HuH-7.5 (cell line): ENCODE measurements at regions not wholly inside any gene's neighbourhood (a gene's known extent, or its start where the extent isn't known, plus 50 kb on each side); places are given as distances from the start of the nearest gene placed in this dataset.
"Not testable (repeated sequence)": the region's sequence is repeated elsewhere in the genome, so short reads cannot be mapped to it uniquely, and the experiment has no call there.

ENCODE experiments used
- DNase-seq: peaks from one replicate; pipeline ENCODE4 v3.0.0; 2011; ENCODE audit warnings: low spot score

- DNase-seq: no peak
Measured at GRCh38 chr5:110923971-110924370, 147.5 kb upstream of the TSLP start.

- DNase-seq: no peak
Measured at GRCh38 chr5:110925398-110925797, 146.1 kb upstream of the TSLP start.

- no peak for DNase-seq
Measured at GRCh38 chr5:110925916-110926315, 145.6 kb upstream of the TSLP start.

- no peak for DNase-seq
Measured at GRCh38 chr5:110932755-110933488, 138.6 kb upstream of the TSLP start.

GRCh38 chr5:110940136-110940535, 131.4 kb upstream of the TSLP start:
- DNase-seq: no peak

GRCh38 chr5:110945874-110946436, 125.6 kb upstream of the TSLP start:
- DNase-seq: no peak

- no peak for DNase-seq
Measured at GRCh38 chr5:110951373-110951791, 120.1 kb upstream of the TSLP start.

GRCh38 chr5:110956280-110956912, 115.1 kb upstream of the TSLP start:
- no peak for DNase-seq

GRCh38 chr5:110956913-110957813, 114.3 kb upstream of the TSLP start:
- no peak for DNase-seq

GRCh38 chr5:110957934-110958333, 113.6 kb upstream of the TSLP start:
- no peak for DNase-seq

- DNase-seq: no peak
Measured at GRCh38 chr5:110963495-110963894, 108.0 kb upstream of the TSLP start.

- DNase-seq: no peak
Measured at GRCh38 chr5:110965773-110966581, 105.5 kb upstream of the TSLP start.

- DNase-seq: no peak
Measured at GRCh38 chr5:110968246-110969005, 103.1 kb upstream of the TSLP start.

- DNase-seq: no peak
Measured at GRCh38 chr5:110969502-110969901, 102.0 kb upstream of the TSLP start.

- no peak for DNase-seq
Measured at GRCh38 chr5:110973510-110973909, 98.0 kb upstream of the TSLP start.

- no peak for DNase-seq
Measured at GRCh38 chr5:110977915-110978314, 93.6 kb upstream of the TSLP start.

GRCh38 chr5:110985882-110986281, 85.6 kb upstream of the TSLP start:
- not testable (repeated sequence) for DNase-seq

- DNase-seq: not testable (repeated sequence)
Measured at GRCh38 chr5:110987573-110987972, 83.9 kb upstream of the TSLP start.

GRCh38 chr5:110996742-110997141, 74.8 kb upstream of the TSLP start:
- no peak for DNase-seq

GRCh38 chr5:111002036-111002435, 69.5 kb upstream of the TSLP start:
- no peak for DNase-seq

- no peak for DNase-seq
Measured at GRCh38 chr5:111003623-111004022, 67.9 kb upstream of the TSLP start.
